Natural killer cell (primary cell): ENCODE measurements at regions not wholly inside any gene's neighbourhood (a gene's known extent, or its start where the extent isn't known, plus 50 kb on each side); places are given as distances from the start of the nearest gene placed in this dataset.
"Not testable (repeated sequence)": the region's sequence is repeated elsewhere in the genome, so short reads cannot be mapped to it uniquely, and the experiment has no call there.

Experiments
- ATAC-seq, 3 donors: fragments of 150-1000 bp in 2 of 3; fragments of 200-7000 bp in 1 of 3; cut with Tn5 transposase; 1 replicate in 1 of 3; 2 replicates in 2 of 3; pipeline ENCODE4 v1.10.0; 2021; ENCODE audit warnings: mild to moderate bottlenecking in 2 of 3, moderate library complexity in 2 of 3
- DNase-seq, 2 donors: peaks; one replicate each; pipeline versions ENCODE4 v3.0.0 to v3.0.0-alpha.2; 2013 to 2021; ENCODE audit warnings: mixed read lengths in 1 of 2
- H3K27ac ChIP-seq: one replicate; pipeline ENCODE4 v1.5.1; 2013; ENCODE audit warnings: mild to moderate bottlenecking, low read length
- H3K27me3 ChIP-seq: one replicate; pipeline ENCODE4 v1.6.1; 2013; ENCODE audit warnings: low read length; ENCODE audit not compliant: control insufficient read depth, insufficient read depth
- H3K36me3 ChIP-seq: one replicate; pipeline ENCODE4 v1.6.1; 2013; ENCODE audit warnings: low read length; ENCODE audit not compliant: control insufficient read depth, insufficient read depth
- H3K4me1 ChIP-seq: one replicate; pipeline ENCODE4 v1.6.1; 2013; ENCODE audit warnings: low read length; ENCODE audit not compliant: control insufficient read depth, insufficient read depth
- H3K4me3 ChIP-seq: one replicate; pipeline ENCODE4 v1.5.1; 2013; ENCODE audit warnings: low read length
- H3K9me3 ChIP-seq: one replicate; pipeline ENCODE4 v1.6.1; 2013; ENCODE audit warnings: low read length; ENCODE audit not compliant: control insufficient read depth, insufficient read depth
- H3K27ac Mint-ChIP-seq, 2 donors: one replicate each; pipeline ENCODE4 v1.8.0; 2022; ENCODE audit warnings: mild to moderate bottlenecking in 2 of 2, mixed read lengths in 2 of 2, moderate library complexity in 1 of 2
- H3K27me3 Mint-ChIP-seq, 2 donors: one replicate each; pipeline ENCODE4 v1.8.0; 2022; ENCODE audit warnings: low read depth in 2 of 2, mixed read lengths in 2 of 2
- H3K36me3 Mint-ChIP-seq: one replicate; pipeline ENCODE4 v1.8.0; 2022; ENCODE audit warnings: mixed read lengths
- H3K4me1 Mint-ChIP-seq, 2 donors: one replicate each; pipeline ENCODE4 v1.8.0; 2022; ENCODE audit warnings: mixed read lengths in 2 of 2
- H3K4me3 Mint-ChIP-seq: one replicate; pipeline ENCODE4 v1.8.0; 2022; ENCODE audit warnings: mild to moderate bottlenecking, moderate library complexity, mixed read lengths
- H3K9me3 Mint-ChIP-seq, 2 donors: one replicate each; pipeline ENCODE4 v1.8.0; 2022; ENCODE audit warnings: mixed read lengths in 2 of 2
- CTCF ChIP-seq: fragments of 200-600 bp; IDR thresholded peaks from one replicate; pipeline ENCODE4 v1.8.0; 2022; ENCODE audit warnings: antibody characterized with exemption
- WGBS: methylation state at CpG from one replicate; pipeline ENCODE4 v1.1.7; 2013; ENCODE audit warnings: missing lambda C conversion rate; ENCODE audit not compliant: insufficient coverage; 5-methylcytosine and 5-hydroxymethylcytosine counted together
- intact Hi-C: fragments of 100-400 bp; cut with micrococcal nuclease; formaldehyde crosslinking; loops from one replicate; pipeline ENCODE4 v1.14.2; 2022

DNA sequence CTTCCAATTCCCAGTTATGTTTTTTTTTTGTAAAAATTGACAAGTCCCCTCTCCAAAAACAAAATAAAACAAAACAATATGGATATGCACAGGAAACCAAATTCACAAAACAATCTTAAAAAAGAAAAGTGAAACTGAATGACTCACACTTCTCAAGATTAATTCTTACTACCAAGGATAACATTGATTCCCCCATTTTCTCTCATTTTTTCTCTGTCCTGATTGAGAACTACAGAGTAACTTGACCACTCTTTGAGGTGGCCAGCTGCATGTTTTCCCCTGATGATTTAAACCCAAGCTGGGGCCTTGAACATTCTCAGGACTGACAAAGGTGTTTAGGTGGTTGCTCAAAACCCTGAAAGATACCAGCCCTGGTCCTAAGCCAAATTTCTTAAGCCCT, 149.0 kb downstream of the AHSP start:
- Histone ChIP-seq H3K27me3 (no peaks in the 10 kb centered on the region), H3K4me3 (no peak overlapping the region), H3K36me3 (no peaks in the 10 kb centered on the region), H3K9me3 (no peaks in the 10 kb centered on the region), H3K27ac (no peak overlapping the region), H3K4me1 (no peaks in the 10 kb centered on the region)
- peaks cover 8 to 11% of the 10 kb centered on the region in 2 donors for H3K4me1 Mint-ChIP-seq
- ATAC-seq (no peak), DNase-seq (no peak)
- intact Hi-C loops = no loop called here
- H3K27me3 Mint-ChIP-seq = peaks cover 18 to 44% of the 10 kb centered on the region in 2 donors
- H3K36me3 Mint-ChIP-seq = no peaks in the 10 kb centered on the region
- H3K27ac Mint-ChIP-seq = no peak overlapping the region
- no peak for TF ChIP-seq CTCF
- H3K4me3 Mint-ChIP-seq = no peak overlapping the region
- H3K9me3 Mint-ChIP-seq = no peaks in the 10 kb centered on the region

GRCh38 chr16:31678649-31679325, 151.1 kb downstream of the AHSP start:
- no peak for ATAC-seq
- DNase-seq = no peak
- H3K27ac Mint-ChIP-seq = no peak overlapping the region
- Histone ChIP-seq H3K4me1 (no peaks in the 10 kb centered on the region), H3K27ac (no peak overlapping the region), H3K4me3 (no peak overlapping the region), H3K9me3 (no peaks in the 10 kb centered on the region), H3K36me3 (no peaks in the 10 kb centered on the region), H3K27me3 (no peaks in the 10 kb centered on the region)
- no peak overlapping the region for H3K4me3 Mint-ChIP-seq
- intact Hi-C loops = no loop called here
- no peaks in the 10 kb centered on the region for H3K36me3 Mint-ChIP-seq
- TF ChIP-seq CTCF = no peak
- 33% methylated on average over 6 of the region's 7 CpGs for WGBS
- H3K9me3 Mint-ChIP-seq = no peaks in the 10 kb centered on the region
- H3K27me3 Mint-ChIP-seq = peaks cover 11 to 27% of the 10 kb centered on the region in 2 donors
- peaks cover 8 to 11% of the 10 kb centered on the region in 2 donors for H3K4me1 Mint-ChIP-seq

- H3K27me3 Mint-ChIP-seq = peaks cover 0 to 14% of the 10 kb centered on the region in 2 donors
- H3K36me3 ChIP-seq, DNase-seq, H3K27me3 ChIP-seq, H3K9me3 Mint-ChIP-seq, H3K27ac Mint-ChIP-seq, intact Hi-C loops, H3K9me3 ChIP-seq, H3K4me3 Mint-ChIP-seq, H3K4me3 ChIP-seq, H3K4me1 ChIP-seq, H3K36me3 Mint-ChIP-seq, H3K27ac ChIP-seq, H3K4me1 Mint-ChIP-seq, ATAC-seq: not testable (repeated sequence)
- 100% methylated on average over 1 of the region's 2 CpGs for WGBS
These were observed 161.6 kb downstream of the AHSP start for GRCh38 chr16:31689331-31689730.

GRCh38 chr16:31692338-31692737, 164.6 kb downstream of the AHSP start:
- WGBS = no CpG with 5 or more reads among the region's 3 CpGs
- H3K27ac ChIP-seq, intact Hi-C loops, H3K4me1 Mint-ChIP-seq, H3K36me3 ChIP-seq, H3K9me3 ChIP-seq, H3K4me3 Mint-ChIP-seq, H3K36me3 Mint-ChIP-seq, H3K4me3 ChIP-seq, H3K9me3 Mint-ChIP-seq, H3K27ac Mint-ChIP-seq, DNase-seq, H3K27me3 ChIP-seq, ATAC-seq: not testable (repeated sequence)
- peaks cover 0 to 11% of the 10 kb centered on the region in 2 donors for H3K27me3 Mint-ChIP-seq
- peaks cover 17% of the 10 kb centered on the region for H3K4me1 ChIP-seq
